ENCODE measurements at regions not wholly inside any gene's neighbourhood (a gene's known extent, or its start where the extent isn't known, plus 50 kb on each side); places are given as distances from the start of the nearest gene placed in this dataset.

DNA sequence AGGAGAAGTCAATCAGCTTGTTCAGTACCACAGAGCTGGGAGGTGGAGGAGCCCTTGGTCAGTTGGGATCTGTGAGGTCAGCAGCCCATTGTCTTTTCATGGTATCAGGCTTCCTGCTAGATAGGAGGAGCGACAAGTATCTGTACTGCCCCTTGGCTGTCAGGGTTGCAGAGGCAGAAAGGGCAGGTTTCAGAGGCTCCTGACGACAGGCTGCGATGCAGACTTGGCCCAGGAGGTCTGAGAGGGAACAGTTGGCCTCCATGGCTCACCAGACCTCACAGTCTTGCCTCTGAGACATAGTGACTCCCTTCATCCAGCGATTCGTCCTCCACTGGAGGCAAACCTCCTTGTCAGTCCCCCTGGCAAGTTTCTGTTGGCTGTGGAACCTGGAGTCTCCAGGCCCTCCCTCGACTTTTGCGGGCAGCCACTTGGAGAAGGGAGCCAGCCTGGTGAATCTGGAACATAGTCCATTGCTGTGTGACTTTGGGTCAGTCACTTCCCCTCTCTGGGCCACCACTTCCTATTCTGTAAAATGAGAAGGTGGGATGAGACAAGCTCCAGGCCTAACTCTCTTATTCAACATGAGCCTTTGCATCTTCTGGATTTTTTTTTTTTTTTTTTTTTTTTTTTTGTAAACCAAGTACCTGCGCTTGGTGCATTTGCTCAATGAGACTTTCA is 177.9 kb upstream of the TLE3 start:
- TF ChIP-seq, protein P1, sequence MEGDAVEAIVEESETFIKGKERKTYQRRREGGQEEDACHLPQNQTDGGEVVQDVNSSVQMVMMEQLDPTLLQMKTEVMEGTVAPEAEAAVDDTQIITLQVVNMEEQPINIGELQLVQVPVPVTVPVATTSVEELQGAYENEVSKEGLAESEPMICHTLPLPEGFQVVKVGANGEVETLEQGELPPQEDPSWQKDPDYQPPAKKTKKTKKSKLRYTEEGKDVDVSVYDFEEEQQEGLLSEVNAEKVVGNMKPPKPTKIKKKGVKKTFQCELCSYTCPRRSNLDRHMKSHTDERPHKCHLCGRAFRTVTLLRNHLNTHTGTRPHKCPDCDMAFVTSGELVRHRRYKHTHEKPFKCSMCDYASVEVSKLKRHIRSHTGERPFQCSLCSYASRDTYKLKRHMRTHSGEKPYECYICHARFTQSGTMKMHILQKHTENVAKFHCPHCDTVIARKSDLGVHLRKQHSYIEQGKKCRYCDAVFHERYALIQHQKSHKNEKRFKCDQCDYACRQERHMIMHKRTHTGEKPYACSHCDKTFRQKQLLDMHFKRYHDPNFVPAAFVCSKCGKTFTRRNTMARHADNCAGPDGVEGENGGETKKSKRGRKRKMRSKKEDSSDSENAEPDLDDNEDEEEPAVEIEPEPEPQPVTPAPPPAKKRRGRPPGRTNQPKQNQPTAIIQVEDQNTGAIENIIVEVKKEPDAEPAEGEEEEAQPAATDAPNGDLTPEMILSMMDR (IDR thresholded peaks at IDR 0.05; ENCODE audit: poor library complexity): no peak
- TF ChIP-seq EZH2 (IDR thresholded peaks at IDR 0.05; ENCODE audit: borderline replicate concordance): no peak

Data from hepatocyte (in vitro differentiated cells).